NCI-H82 (cell line): ENCODE measurements at regions not wholly inside any gene's neighbourhood (a gene's known extent, or its start where the extent isn't known, plus 50 kb on each side); places are given as distances from the start of the nearest gene placed in this dataset.

Experiments
- DNase-seq: peaks from one replicate; lab custom pipeline; 2025; lab: John Stamatoyannopoulos, UW

GRCh38 chr15:95868970-95869369, 461.5 kb upstream of the NR2F2 start:
- DNase-seq, result peak; percentile 57

GRCh38 chr15:95869920-95870319, 460.6 kb upstream of the NR2F2 start:
- peak; percentile 30 for DNase-seq

- DNase-seq, result no peak
Measured at GRCh38 chr15:95872366-95872771, 458.1 kb upstream of the NR2F2 start.

GRCh38 chr15:95874637-95875036, 455.9 kb upstream of the NR2F2 start:
- no peak for DNase-seq

- DNase-seq, result no peak
Measured at GRCh38 chr15:95875121-95875643, 455.3 kb upstream of the NR2F2 start.

GRCh38 chr15:95880031-95880570, 450.4 kb upstream of the NR2F2 start:
- no peak for DNase-seq

- DNase-seq, result no peak
Measured at GRCh38 chr15:95880630-95881029, 449.9 kb upstream of the NR2F2 start.

GRCh38 chr15:95883064-95883463, 447.4 kb upstream of the NR2F2 start:
- DNase-seq, result no peak

GRCh38 chr15:95884276-95884675, 446.2 kb upstream of the NR2F2 start:
- DNase-seq, result no peak

- DNase-seq, result peak; percentile 50
Measured at GRCh38 chr15:95887666-95888390, 442.7 kb upstream of the NR2F2 start.

- DNase-seq, result no peak
Measured at GRCh38 chr15:95888762-95889161, 441.7 kb upstream of the NR2F2 start.

- DNase-seq, result peak; percentile 41
Measured at GRCh38 chr15:95894407-95894956, 436.0 kb upstream of the NR2F2 start.

- no peak for DNase-seq
Measured at GRCh38 chr15:95895508-95895907, 435.0 kb upstream of the NR2F2 start.

GRCh38 chr15:95897651-95898050, 432.8 kb upstream of the NR2F2 start:
- no peak for DNase-seq

GRCh38 chr15:95898761-95899160, 431.7 kb upstream of the NR2F2 start:
- DNase-seq, result no peak

GRCh38 chr15:95901271-95901670, 429.2 kb upstream of the NR2F2 start:
- no peak for DNase-seq

GRCh38 chr15:95902606-95903005, 427.9 kb upstream of the NR2F2 start:
- no peak for DNase-seq

- DNase-seq, result no peak
Measured at GRCh38 chr15:95903352-95903751, 427.1 kb upstream of the NR2F2 start.

- DNase-seq, result no peak
Measured at GRCh38 chr15:95910643-95911212, 419.8 kb upstream of the NR2F2 start.

- peak; percentile 36 for DNase-seq
Measured at GRCh38 chr15:95911570-95912279, 418.8 kb upstream of the NR2F2 start.

GRCh38 chr15:95912280-95912625, 418.2 kb upstream of the NR2F2 start:
- no peak for DNase-seq

GRCh38 chr15:95912728-95913127, 417.8 kb upstream of the NR2F2 start:
- DNase-seq, result no peak

- no peak for DNase-seq
Measured at GRCh38 chr15:95916568-95916967, 413.9 kb upstream of the NR2F2 start.
